ENCODE measurements at regions not wholly inside any gene's neighbourhood (a gene's known extent, or its start where the extent isn't known, plus 50 kb on each side); places are given as distances from the start of the nearest gene placed in this dataset.

GRCh38 chr4:155616117-155616516 lies 50.5 kb upstream of the GUCY1A1 start:
- no peak for DNase-seq
- in situ Hi-C loops (cut with MboI; ENCODE audit: low pct_unique_long_range_greater_than_20kb, low sequenced_read_pairs), result no loop called here

- in situ Hi-C loops (cut with MboI; ENCODE audit: low pct_unique_long_range_greater_than_20kb, low sequenced_read_pairs), result no loop called here
- peak; percentile 57 for DNase-seq
These were observed 51.4 kb upstream of the GUCY1A1 start for GRCh38 chr4:155615081-155615887.

GRCh38 chr4:155614111-155614762 lies 52.4 kb upstream of the GUCY1A1 start:
- in situ Hi-C loops (cut with MboI; ENCODE audit: low pct_unique_long_range_greater_than_20kb, low sequenced_read_pairs), result no loop called here
- DNase-seq, result no peak

- in situ Hi-C loops (cut with MboI; ENCODE audit: low pct_unique_long_range_greater_than_20kb, low sequenced_read_pairs), result no loop called here
- no peak for DNase-seq
These were observed 54.6 kb upstream of the GUCY1A1 start for GRCh38 chr4:155612074-155612473.

- in situ Hi-C loops (cut with MboI; ENCODE audit: low pct_unique_long_range_greater_than_20kb, low sequenced_read_pairs), result no loop called here
- DNase-seq, result no peak
These were observed 55.1 kb upstream of the GUCY1A1 start for GRCh38 chr4:155611501-155611900.

- DNase-seq, result no peak
- in situ Hi-C loops (cut with MboI; ENCODE audit: low pct_unique_long_range_greater_than_20kb, low sequenced_read_pairs), result no loop called here
These were observed 56.5 kb upstream of the GUCY1A1 start for GRCh38 chr4:155610143-155610542.

- in situ Hi-C loops (cut with MboI; ENCODE audit: low pct_unique_long_range_greater_than_20kb, low sequenced_read_pairs), result no loop called here
- no peak for DNase-seq
These were observed 57.1 kb upstream of the GUCY1A1 start for GRCh38 chr4:155609455-155610059.

- in situ Hi-C loops (cut with MboI; ENCODE audit: low pct_unique_long_range_greater_than_20kb, low sequenced_read_pairs), result no loop called here
- DNase-seq, result no peak
These were observed 58.3 kb upstream of the GUCY1A1 start for GRCh38 chr4:155608225-155608885.

- in situ Hi-C loops (cut with MboI; ENCODE audit: low pct_unique_long_range_greater_than_20kb, low sequenced_read_pairs), result no loop called here
- DNase-seq, result no peak
These were observed 59.2 kb upstream of the GUCY1A1 start for GRCh38 chr4:155607481-155607880.

GRCh38 chr4:155604718-155605626 lies 61.7 kb upstream of the GUCY1A1 start:
- DNase-seq, result no peak
- in situ Hi-C loops (cut with MboI; ENCODE audit: low pct_unique_long_range_greater_than_20kb, low sequenced_read_pairs), result no loop called here

GRCh38 chr4:155603360-155603891 lies 63.2 kb upstream of the GUCY1A1 start:
- in situ Hi-C loops (cut with MboI; ENCODE audit: low pct_unique_long_range_greater_than_20kb, low sequenced_read_pairs), result no loop called here
- DNase-seq, result no peak

- in situ Hi-C loops (cut with MboI; ENCODE audit: low pct_unique_long_range_greater_than_20kb, low sequenced_read_pairs), result no loop called here
- no peak for DNase-seq
These were observed 64.1 kb upstream of the GUCY1A1 start for GRCh38 chr4:155602351-155603140.

GRCh38 chr4:155600244-155600643 lies 66.4 kb upstream of the GUCY1A1 start:
- DNase-seq, result no peak
- in situ Hi-C loops (cut with MboI; ENCODE audit: low pct_unique_long_range_greater_than_20kb, low sequenced_read_pairs), result no loop called here

GRCh38 chr4:155599596-155599995 lies 67.1 kb upstream of the GUCY1A1 start:
- in situ Hi-C loops (cut with MboI; ENCODE audit: low pct_unique_long_range_greater_than_20kb, low sequenced_read_pairs), result no loop called here
- no peak for DNase-seq

- in situ Hi-C loops (cut with MboI; ENCODE audit: low pct_unique_long_range_greater_than_20kb, low sequenced_read_pairs), result no loop called here
These were observed 67.6 kb upstream of the GUCY1A1 start for GRCh38 chr4:155599085-155599484.

GRCh38 chr4:155597933-155598451 lies 68.7 kb upstream of the GUCY1A1 start:
- in situ Hi-C loops (cut with MboI; ENCODE audit: low pct_unique_long_range_greater_than_20kb, low sequenced_read_pairs), result no loop called here
- no peak for DNase-seq

More at GRCh38 chr4:155599085-155599484, 67.6 kb upstream of the GUCY1A1 start:
- DNase-seq, result no peak

- in situ Hi-C loops (cut with MboI; ENCODE audit: low pct_unique_long_range_greater_than_20kb, low sequenced_read_pairs), result no loop called here
- DNase-seq, result no peak
These were observed 69.4 kb upstream of the GUCY1A1 start for GRCh38 chr4:155597281-155597680.

GRCh38 chr4:155593793-155594192 lies 72.9 kb upstream of the GUCY1A1 start:
- no peak for DNase-seq
- in situ Hi-C loops (cut with MboI; ENCODE audit: low pct_unique_long_range_greater_than_20kb, low sequenced_read_pairs), result no loop called here
